SKM-1 treated with dmso at 0.1 percent for 144 hours (cell line): ENCODE measurements at regions not wholly inside any gene's neighbourhood (a gene's known extent, or its start where the extent isn't known, plus 50 kb on each side); places are given as distances from the start of the nearest gene placed in this dataset.

Experiments
- DNase-seq: peaks from one replicate; lab custom pipeline; 2025; ENCODE audit not compliant: unreplicated experiment; lab: John Stamatoyannopoulos, UW

DNA sequence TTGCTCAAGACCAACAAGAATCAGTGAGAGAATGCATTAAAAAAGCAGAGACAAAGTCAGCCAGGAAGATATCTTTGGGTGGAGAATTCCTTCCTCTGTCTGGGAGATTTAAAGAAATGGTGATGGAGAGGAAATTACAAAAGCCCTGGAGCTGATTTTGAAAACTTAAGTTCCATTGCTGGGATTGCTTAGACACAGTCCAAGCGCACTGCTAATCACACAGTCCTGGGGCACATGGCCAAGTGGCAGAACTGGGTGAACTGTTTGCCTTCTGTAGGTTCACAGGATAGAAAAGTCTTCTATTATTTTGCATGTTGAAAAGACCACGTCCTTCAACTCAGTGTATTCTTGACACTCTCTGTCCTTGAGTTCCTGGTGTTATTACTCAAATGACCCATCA is 284.9 kb upstream of the FBXL7 start:
- DNase-seq, result no peak

GRCh38 chr5:15214010-15214409 is 286.0 kb upstream of the FBXL7 start:
- DNase-seq, result no peak

GRCh38 chr5:15209053-15209762 is 290.8 kb upstream of the FBXL7 start:
- no peak for DNase-seq

DNA sequence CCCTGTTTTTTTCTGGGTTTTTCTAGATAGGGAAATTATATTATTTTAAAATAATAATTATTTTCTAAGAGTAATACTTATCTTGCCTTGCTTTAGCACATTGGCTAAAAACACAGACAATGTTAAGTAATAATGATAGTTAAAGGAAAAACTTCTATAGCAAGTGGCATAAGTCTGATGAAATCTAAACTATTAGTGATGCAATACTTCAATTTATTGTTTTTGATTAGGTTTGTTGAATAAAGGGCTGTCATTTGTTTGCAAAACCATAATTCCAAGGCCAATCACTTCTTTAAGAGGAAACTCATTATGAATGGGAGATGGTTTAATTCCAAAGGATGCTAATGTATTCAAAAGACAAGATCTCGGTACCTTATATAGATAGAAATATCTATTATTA is 293.8 kb upstream of the FBXL7 start:
- no peak for DNase-seq

GRCh38 chr5:15203376-15203775 is 296.6 kb upstream of the FBXL7 start:
- no peak for DNase-seq

DNA sequence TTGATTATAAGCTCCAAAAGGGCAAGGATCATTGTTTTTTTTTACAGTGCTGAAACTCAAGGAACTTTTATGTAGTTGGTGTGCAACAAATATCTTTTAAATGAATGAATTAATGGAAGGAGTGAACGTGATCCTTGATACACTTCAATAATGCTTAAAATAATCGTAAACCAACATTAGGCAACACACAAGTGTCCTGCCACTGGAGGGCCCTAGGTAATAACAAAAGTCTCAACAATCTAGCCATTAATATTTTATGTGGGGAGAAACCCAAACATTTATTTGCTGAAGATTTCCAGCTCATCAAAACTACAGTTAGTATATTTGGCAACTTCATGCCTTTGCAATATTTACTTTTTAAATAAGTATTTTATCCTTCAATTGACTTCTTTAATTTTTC is 309.0 kb upstream of the FBXL7 start:
- no peak for DNase-seq

DNA sequence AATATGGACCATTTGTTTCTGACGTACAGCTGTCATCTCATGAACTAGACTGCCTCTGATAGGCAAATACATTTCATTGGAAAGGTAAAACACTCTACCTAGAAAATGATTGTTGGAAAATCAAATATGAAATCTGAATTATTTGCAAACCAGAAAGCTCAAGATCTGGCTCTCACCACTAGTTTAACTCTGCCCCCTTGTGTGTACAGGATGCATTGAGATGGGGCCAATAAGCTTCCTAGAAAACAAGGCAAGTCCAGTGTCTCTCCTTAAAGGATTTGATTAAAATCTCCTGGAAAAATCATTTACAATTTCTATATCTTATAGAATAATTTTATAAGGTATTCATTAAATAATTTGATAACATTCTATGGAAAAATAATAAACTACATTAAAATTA is 311.9 kb upstream of the ANKH start:
- no peak for DNase-seq

DNA sequence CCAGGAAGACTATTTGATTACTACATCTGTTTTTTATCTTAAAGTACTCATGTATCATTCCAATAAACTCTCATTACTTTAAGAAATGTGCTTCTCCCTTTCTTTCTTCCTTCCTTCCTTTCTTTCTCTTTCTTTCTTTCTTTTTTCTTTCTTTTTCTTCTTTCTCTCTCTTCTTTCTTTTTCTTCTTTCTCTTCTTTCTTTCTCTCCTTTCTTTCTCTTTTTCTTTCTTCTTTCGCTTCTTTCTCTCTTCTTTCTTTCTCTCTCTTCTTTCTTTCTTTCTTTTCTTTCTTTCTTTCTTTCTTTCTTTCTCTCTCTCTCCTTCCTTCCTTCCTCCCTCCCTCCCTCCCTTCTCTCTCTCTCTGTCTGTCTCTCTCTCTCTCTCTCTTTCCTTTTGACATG is 298.6 kb upstream of the ANKH start:
- DNase-seq, result no peak

DNA sequence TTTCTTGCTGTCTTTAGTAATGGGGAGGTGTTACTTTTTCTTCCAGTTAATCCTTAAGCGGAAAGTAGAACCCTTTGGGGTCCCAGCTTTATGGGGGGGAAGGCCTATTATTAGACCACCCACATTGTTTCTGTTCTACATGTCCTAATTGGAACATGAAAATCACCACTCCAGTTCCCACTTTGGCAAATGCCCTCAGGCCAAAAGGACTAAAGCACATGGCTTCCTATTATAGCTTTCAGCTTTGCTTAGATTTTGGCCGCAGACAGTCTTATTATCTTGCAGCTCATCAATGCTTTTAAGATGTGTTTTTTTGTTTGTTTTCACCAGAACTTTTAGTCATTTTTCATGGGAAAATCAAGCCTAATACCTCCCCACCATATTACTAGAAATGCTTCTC is 296.8 kb upstream of the ANKH start:
- no peak for DNase-seq

DNA sequence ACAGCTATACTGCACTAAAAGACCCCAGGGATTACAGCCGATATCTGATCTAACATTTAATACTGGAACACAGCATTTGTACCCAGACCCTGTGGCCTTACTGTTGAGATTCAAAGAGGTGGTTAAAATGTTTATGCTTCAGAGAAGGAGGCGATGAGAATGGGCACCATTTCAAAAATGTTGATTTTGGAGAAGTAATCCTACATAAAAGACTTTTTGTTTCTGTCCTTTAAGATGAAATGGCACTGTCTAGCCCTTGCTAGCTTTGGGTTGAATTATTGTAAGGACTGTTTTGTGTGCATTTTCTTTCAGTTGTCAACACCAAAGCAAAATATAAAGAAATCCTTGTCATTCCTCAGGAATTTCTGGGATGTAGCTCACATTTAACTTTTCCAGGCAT is 288.5 kb upstream of the ANKH start:
- DNase-seq, result no peak

DNA sequence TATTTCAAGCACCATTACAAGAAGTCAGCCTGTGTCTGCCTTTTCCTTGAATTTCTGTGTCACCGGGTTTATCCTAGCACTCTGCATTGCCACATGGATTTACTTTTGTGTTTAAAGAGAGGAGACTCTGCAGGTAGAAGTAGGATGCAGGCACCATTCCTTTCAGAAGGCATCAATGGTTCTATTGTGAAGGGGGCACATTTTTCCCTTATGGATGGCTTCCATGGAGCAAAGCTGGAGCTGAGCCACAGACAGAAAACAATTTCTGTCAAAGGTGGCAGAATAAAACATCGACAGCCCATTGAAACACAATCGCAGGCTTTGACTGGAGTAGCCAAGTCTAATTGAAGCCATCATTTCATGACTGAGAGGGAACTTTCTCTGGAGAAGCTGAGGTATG is 288.0 kb upstream of the ANKH start:
- no peak for DNase-seq

DNA sequence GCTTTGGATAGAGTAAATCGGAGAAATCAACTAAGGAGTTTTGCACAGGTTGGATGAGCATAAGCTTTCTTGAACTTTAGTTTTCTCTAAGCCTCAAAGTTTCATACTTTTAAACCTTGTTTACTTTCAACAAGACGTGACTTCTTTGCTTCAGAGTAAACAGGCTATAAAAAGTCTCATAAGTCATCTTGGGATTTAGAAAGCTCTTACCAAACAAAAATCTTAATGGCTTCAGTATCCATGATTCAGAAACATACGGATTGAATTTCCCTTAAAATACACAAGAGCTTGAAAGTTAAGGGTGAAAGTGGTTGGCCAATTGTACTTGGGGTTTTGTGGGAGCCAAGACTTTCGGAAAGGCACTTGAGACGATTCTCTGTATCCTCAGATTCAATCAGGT is 270.9 kb upstream of the ANKH start:
- no peak for DNase-seq

GRCh38 chr5:15137414-15137813 is 265.8 kb upstream of the ANKH start:
- DNase-seq, result no peak

DNA sequence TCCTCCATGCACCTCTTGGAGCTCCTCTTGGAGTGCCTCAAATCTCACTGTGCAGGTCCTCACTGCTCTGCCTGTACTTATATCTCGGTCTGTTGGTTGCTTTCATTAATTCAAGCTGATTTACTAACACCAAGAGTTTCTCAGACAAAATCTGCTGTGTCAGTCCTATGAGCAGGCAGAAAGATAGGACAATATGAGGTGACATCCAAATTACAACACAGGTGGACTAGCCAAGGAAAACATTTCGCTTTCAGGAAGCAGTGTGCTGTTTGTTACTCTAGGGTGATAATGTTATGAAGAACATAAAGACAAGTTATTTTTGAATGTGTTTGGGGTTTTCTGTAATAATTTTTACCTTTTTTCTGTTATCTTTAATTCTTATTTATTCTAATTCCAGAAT is 264.1 kb upstream of the ANKH start:
- no peak for DNase-seq

- DNase-seq, result no peak
Observed at GRCh38 chr5:15133456-15133965, 261.9 kb upstream of the ANKH start.

DNA sequence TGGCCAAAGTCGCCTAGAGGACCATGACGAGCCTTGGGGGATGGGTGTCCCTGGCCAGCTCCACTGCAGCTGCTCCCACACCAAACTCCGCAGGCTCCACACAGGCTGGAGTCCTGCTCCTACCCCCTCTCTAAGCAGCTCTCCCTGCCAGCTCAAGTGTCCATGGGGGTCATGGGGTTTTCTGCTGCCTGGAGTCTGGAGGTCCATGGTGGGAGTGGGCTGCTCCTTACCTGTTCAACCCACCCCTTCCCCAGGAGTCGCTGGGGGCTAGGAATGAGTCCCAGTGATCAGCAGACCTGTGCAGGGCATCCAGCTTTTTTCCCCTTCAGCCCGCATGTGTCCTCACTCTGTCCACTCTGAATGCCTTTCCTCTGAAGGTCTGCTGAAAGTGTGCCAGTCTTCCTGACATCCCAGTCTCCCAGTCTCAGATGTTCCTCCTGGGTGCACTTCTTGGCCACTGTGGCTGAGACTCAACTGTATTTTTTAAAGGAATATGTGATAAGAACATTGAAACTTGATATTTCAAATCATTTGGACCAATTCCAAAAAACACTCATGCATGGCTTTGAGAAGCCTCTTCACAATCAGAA is 261.3 kb upstream of the ANKH start:
- DNase-seq, result no peak

- DNase-seq, result no peak
Observed at GRCh38 chr5:15131909-15132308, 260.3 kb upstream of the ANKH start.

DNA sequence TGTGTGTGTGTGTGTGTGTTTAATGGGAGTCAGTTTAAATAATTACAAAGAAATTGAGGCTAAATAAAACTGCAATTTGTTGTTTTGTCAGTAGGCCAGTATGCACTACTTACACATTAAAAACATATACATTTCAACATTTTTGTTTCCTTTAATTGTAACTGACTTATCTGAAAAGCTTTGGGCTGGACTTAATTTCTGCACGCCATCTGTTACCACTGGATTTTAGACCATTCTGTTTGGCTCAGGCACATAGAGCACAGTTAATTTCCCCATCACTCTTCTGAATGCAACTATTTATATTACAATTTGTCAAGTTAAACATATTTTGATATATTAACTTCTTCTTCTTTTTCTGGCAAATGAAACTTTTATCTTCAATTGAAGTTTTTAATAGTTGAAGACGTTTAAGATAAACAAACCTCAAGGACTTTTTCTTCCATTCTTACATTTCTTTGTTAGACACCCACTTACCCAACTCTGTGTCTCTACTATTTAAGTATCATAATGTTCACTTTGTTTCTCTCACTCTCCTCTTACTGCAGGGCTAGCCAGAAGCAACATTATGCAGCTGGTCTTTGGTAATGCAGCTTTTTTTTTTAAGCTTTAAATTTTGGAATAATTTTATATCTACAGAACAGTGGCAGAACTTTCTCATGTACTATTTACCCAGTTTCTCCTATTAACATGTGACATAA is 253.4 kb upstream of the ANKH start:
- DNase-seq, result no peak

DNA sequence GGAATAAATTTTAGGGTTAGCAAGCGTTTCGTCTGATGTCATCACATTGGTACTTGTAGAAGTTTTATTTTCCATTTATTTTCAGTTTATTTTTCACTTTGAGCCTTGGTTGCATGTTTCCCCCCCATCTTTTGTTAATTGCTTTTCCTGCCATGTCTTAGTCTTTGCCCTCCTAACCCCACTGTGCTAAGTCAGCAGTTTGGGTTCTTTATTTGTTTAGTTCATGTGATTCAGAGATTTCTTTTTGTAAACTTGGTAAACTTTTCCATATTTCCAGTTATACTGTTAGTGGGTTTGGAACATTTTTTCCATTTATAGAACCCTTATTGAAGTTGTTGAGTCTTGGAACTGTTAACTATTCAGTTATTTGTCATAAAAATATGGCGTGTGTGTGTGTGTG is 252.9 kb upstream of the ANKH start:
- no peak for DNase-seq

DNA sequence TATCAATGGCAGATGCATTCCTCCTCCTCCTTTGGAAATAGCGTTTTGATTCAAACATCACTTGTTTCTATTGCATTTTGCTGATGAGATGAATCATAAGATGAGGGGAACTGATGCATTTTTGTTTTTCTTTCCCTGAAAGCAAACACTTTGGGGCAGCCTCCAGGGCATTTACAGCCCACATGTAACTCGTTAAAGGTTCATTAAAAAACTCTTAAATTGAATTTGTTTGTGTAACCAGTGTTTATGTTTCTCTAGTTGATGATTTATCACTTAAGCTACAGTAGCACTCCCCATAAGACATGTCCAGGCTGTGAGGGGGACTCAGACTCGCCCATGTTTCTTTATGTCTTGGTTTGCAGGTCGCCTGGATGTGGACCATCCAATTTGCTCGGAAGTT is 246.1 kb upstream of the ANKH start:
- DNase-seq, result no peak

DNA sequence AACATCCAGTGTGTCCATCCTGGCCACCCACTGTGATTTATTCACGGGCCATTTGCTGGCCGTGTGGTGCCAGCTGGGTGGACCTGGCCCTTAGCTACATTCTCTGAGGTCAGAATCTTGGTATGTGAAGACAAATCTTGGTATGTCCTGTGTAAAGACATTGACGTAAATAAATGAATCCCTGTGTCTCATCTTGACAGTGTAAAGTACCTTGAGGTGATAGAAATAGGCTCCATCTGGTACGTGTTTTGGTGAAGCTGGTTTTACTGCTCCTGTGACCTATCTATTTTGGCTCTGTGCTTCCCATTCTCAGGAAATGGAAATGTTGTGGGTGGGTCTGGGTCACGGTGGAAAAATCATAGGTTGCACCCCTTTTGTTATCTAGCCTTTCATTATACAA is 245.4 kb upstream of the ANKH start:
- no peak for DNase-seq

- no peak for DNase-seq
Observed at GRCh38 chr5:15106530-15107283, 235.1 kb upstream of the ANKH start.
